GM12873 (cell line): ENCODE measurements at regions not wholly inside any gene's neighbourhood (a gene's known extent, or its start where the extent isn't known, plus 50 kb on each side); places are given as distances from the start of the nearest gene placed in this dataset.

ENCODE experiments used
- CTCF ChIP-seq: IDR thresholded peaks from 2 replicates; pipeline ENCODE4 v1.5.1; 2012; ENCODE audit warnings: low read depth, mild to moderate bottlenecking, moderate library complexity, low read length, control low read depth; ENCODE audit not compliant: insufficient read depth; ENCODE audit errors: missing control alignments

GRCh38 chr9:103068753-103069152, 73.6 kb downstream of the CYLC2 start:
- no peak for TF ChIP-seq CTCF

- TF ChIP-seq CTCF, result no peak
Observed at GRCh38 chr9:103078581-103078980, 83.4 kb downstream of the CYLC2 start.

- TF ChIP-seq CTCF, result no peak
Observed at GRCh38 chr9:103082494-103082893, 87.4 kb downstream of the CYLC2 start.

GRCh38 chr9:103089357-103089756, 94.2 kb downstream of the CYLC2 start:
- no peak for TF ChIP-seq CTCF

- no peak for TF ChIP-seq CTCF
Observed at GRCh38 chr9:103104101-103104500, 109.0 kb downstream of the CYLC2 start.

- no peak for TF ChIP-seq CTCF
Observed at GRCh38 chr9:103116246-103116645, 121.1 kb downstream of the CYLC2 start.

GRCh38 chr9:103126494-103126893, 131.4 kb downstream of the CYLC2 start:
- TF ChIP-seq CTCF, result no peak
